B cell (primary cell): ENCODE measurements at regions not wholly inside any gene's neighbourhood (a gene's known extent, or its start where the extent isn't known, plus 50 kb on each side); places are given as distances from the start of the nearest gene placed in this dataset.

Experiments
- CTCF ChIP-seq: fragments of 200-600 bp; IDR thresholded peaks from one replicate; pipeline ENCODE4 v1.8.0; 2022; ENCODE audit warnings: antibody characterized with exemption, mild to moderate bottlenecking
- EZH2 ChIP-seq: IDR thresholded peaks from 2 replicates; pipeline ENCODE4 v1.6.1; 2012; ENCODE audit warnings: borderline replicate concordance, low read depth, mild to moderate bottlenecking, moderate library complexity, low read length; ENCODE audit not compliant: insufficient read depth, poor library complexity, severe bottlenecking

GRCh38 chr4:135050086-135050717 lies 848.6 kb upstream of the PABPC4L start:
- TF ChIP-seq CTCF (no peak), EZH2 (no peak)
